T-helper 2 cell treated with Interferon-gamma antibody and Interleukin-4, amounts not matched to agents 5 μg/mL and 100 μg/mL, for 36 hours (primary cell): ENCODE measurements at regions not wholly inside any gene's neighbourhood (a gene's known extent, or its start where the extent isn't known, plus 50 kb on each side); places are given as distances from the start of the nearest gene placed in this dataset.

Source experiments
- DNase-seq: peaks from one replicate; pipeline ENCODE4 v3.0.0; 2021; ENCODE audit warnings: low spot score
- H3K27ac Mint-ChIP-seq: one replicate; pipeline ENCODE4 v1.8.0; 2021; ENCODE audit warnings: mild to moderate bottlenecking, mixed read lengths
- H3K27me3 Mint-ChIP-seq: one replicate; pipeline ENCODE4 v1.8.0; 2021; ENCODE audit warnings: low read depth, mixed read lengths
- H3K36me3 Mint-ChIP-seq: one replicate; pipeline ENCODE4 v1.8.0; 2021; ENCODE audit warnings: low read depth, mixed read lengths
- H3K4me1 Mint-ChIP-seq: one replicate; pipeline ENCODE4 v1.8.0; 2021; ENCODE audit warnings: low read depth, mixed read lengths
- H3K4me3 Mint-ChIP-seq: one replicate; pipeline ENCODE4 v1.8.0; 2022; ENCODE audit warnings: mild to moderate bottlenecking, moderate library complexity, mixed read lengths
- H3K9me3 Mint-ChIP-seq: one replicate; pipeline ENCODE4 v1.8.0; 2021; ENCODE audit warnings: mixed read lengths

- DNase-seq = no peak
- Mint-ChIP-seq H3K4me1 (no peaks in the 10 kb centered on the region), H3K9me3 (no peaks in the 10 kb centered on the region), H3K36me3 (no peaks in the 10 kb centered on the region), H3K4me3 (no peak overlapping the region), H3K27ac (no peak overlapping the region), H3K27me3 (no peaks in the 10 kb centered on the region)
Measured at GRCh38 chr2:67502346-67503065, 105.4 kb downstream of the ETAA1 start.

GRCh38 chr2:67503066-67503795 is 106.1 kb downstream of the ETAA1 start:
- Mint-ChIP-seq H3K4me3 (no peak overlapping the region), H3K36me3 (no peaks in the 10 kb centered on the region), H3K27me3 (no peaks in the 10 kb centered on the region), H3K27ac (no peak overlapping the region), H3K9me3 (no peaks in the 10 kb centered on the region), H3K4me1 (no peaks in the 10 kb centered on the region)
- no peak for DNase-seq

GRCh38 chr2:67510745-67511144 is 113.6 kb downstream of the ETAA1 start:
- H3K27ac Mint-ChIP-seq = no peak overlapping the region
- H3K36me3 Mint-ChIP-seq = no peaks in the 10 kb centered on the region
- DNase-seq = no peak
- no peaks in the 10 kb centered on the region for H3K9me3 Mint-ChIP-seq
- H3K4me3 Mint-ChIP-seq = no peak overlapping the region
- H3K4me1 Mint-ChIP-seq = no peaks in the 10 kb centered on the region
- H3K27me3 Mint-ChIP-seq = no peaks in the 10 kb centered on the region

GRCh38 chr2:67514515-67514914 is 117.4 kb downstream of the ETAA1 start:
- H3K27ac Mint-ChIP-seq = no peak overlapping the region
- no peak for DNase-seq
- H3K36me3 Mint-ChIP-seq = no peaks in the 10 kb centered on the region
- H3K4me1 Mint-ChIP-seq = no peaks in the 10 kb centered on the region
- no peak overlapping the region for H3K4me3 Mint-ChIP-seq
- no peaks in the 10 kb centered on the region for H3K9me3 Mint-ChIP-seq
- H3K27me3 Mint-ChIP-seq = no peaks in the 10 kb centered on the region

GRCh38 chr2:67515056-67515455 is 117.9 kb downstream of the ETAA1 start:
- Mint-ChIP-seq H3K4me3 (no peak overlapping the region), H3K4me1 (no peaks in the 10 kb centered on the region), H3K27ac (no peak overlapping the region), H3K9me3 (no peaks in the 10 kb centered on the region), H3K27me3 (no peaks in the 10 kb centered on the region), H3K36me3 (no peaks in the 10 kb centered on the region)
- DNase-seq = no peak

- no peaks in the 10 kb centered on the region for H3K36me3 Mint-ChIP-seq
- H3K27ac Mint-ChIP-seq = no peak overlapping the region
- no peaks in the 10 kb centered on the region for H3K27me3 Mint-ChIP-seq
- H3K9me3 Mint-ChIP-seq = no peaks in the 10 kb centered on the region
- H3K4me3 Mint-ChIP-seq = no peak overlapping the region
- H3K4me1 Mint-ChIP-seq = no peaks in the 10 kb centered on the region
- DNase-seq = no peak
Measured at GRCh38 chr2:67515538-67515937, 118.4 kb downstream of the ETAA1 start.

GRCh38 chr2:67516362-67516761 is 119.2 kb downstream of the ETAA1 start:
- no peak for DNase-seq
- no peaks in the 10 kb centered on the region for H3K4me1 Mint-ChIP-seq
- no peak overlapping the region for H3K27ac Mint-ChIP-seq

GRCh38 chr2:67516899-67517530 is 119.9 kb downstream of the ETAA1 start:
- Mint-ChIP-seq H3K36me3 (no peaks in the 10 kb centered on the region), H3K4me1 (no peaks in the 10 kb centered on the region), H3K9me3 (no peaks in the 10 kb centered on the region), H3K27me3 (no peaks in the 10 kb centered on the region), H3K27ac (no peak overlapping the region), H3K4me3 (no peak overlapping the region)
- DNase-seq = no peak

More at GRCh38 chr2:67516362-67516761, 119.2 kb downstream of the ETAA1 start:
- H3K36me3 Mint-ChIP-seq = no peaks in the 10 kb centered on the region
- H3K9me3 Mint-ChIP-seq = no peaks in the 10 kb centered on the region
- no peaks in the 10 kb centered on the region for H3K27me3 Mint-ChIP-seq
- H3K4me3 Mint-ChIP-seq = no peak overlapping the region

GRCh38 chr2:67522148-67522547 is 125.0 kb downstream of the ETAA1 start:
- H3K4me3 Mint-ChIP-seq = no peak overlapping the region
- no peaks in the 10 kb centered on the region for H3K9me3 Mint-ChIP-seq
- DNase-seq = no peak
- no peak overlapping the region for H3K27ac Mint-ChIP-seq
- H3K27me3 Mint-ChIP-seq = peaks cover 2% of the 10 kb centered on the region
- H3K4me1 Mint-ChIP-seq = no peaks in the 10 kb centered on the region
- no peaks in the 10 kb centered on the region for H3K36me3 Mint-ChIP-seq

GRCh38 chr2:67524213-67524612 is 127.1 kb downstream of the ETAA1 start:
- H3K4me1 Mint-ChIP-seq = no peaks in the 10 kb centered on the region
- H3K9me3 Mint-ChIP-seq = no peaks in the 10 kb centered on the region
- peaks cover 2% of the 10 kb centered on the region for H3K27me3 Mint-ChIP-seq
- no peak overlapping the region for H3K27ac Mint-ChIP-seq
- no peak for DNase-seq
- H3K36me3 Mint-ChIP-seq = no peaks in the 10 kb centered on the region
- no peak overlapping the region for H3K4me3 Mint-ChIP-seq

GRCh38 chr2:67524777-67525176 is 127.6 kb downstream of the ETAA1 start:
- Mint-ChIP-seq H3K9me3 (no peaks in the 10 kb centered on the region), H3K36me3 (no peaks in the 10 kb centered on the region), H3K27ac (no peak overlapping the region), H3K27me3 (peaks cover 2% of the 10 kb centered on the region), H3K4me1 (no peaks in the 10 kb centered on the region), H3K4me3 (no peak overlapping the region)
- no peak for DNase-seq

GRCh38 chr2:67526283-67526682 is 129.2 kb downstream of the ETAA1 start:
- Mint-ChIP-seq H3K27ac (no peak overlapping the region), H3K4me3 (no peak overlapping the region), H3K36me3 (no peaks in the 10 kb centered on the region), H3K9me3 (no peaks in the 10 kb centered on the region), H3K4me1 (no peaks in the 10 kb centered on the region), H3K27me3 (peaks cover 2% of the 10 kb centered on the region)
- DNase-seq = no peak

GRCh38 chr2:67528320-67528719 is 131.2 kb downstream of the ETAA1 start:
- H3K27ac Mint-ChIP-seq = no peak overlapping the region
- H3K27me3 Mint-ChIP-seq = peaks cover 2% of the 10 kb centered on the region
- H3K36me3 Mint-ChIP-seq = no peaks in the 10 kb centered on the region
- H3K4me3 Mint-ChIP-seq = no peak overlapping the region
- no peaks in the 10 kb centered on the region for H3K9me3 Mint-ChIP-seq
- no peaks in the 10 kb centered on the region for H3K4me1 Mint-ChIP-seq
- DNase-seq = no peak

GRCh38 chr2:67532387-67532786 is 135.3 kb downstream of the ETAA1 start:
- Mint-ChIP-seq H3K9me3 (no peaks in the 10 kb centered on the region), H3K27ac (no peak overlapping the region), H3K36me3 (no peaks in the 10 kb centered on the region), H3K27me3 (no peaks in the 10 kb centered on the region), H3K4me1 (no peaks in the 10 kb centered on the region), H3K4me3 (no peak overlapping the region)
- no peak for DNase-seq
